Mucosa of descending colon (tissue), 3 donors: ENCODE measurements at regions not wholly inside any gene's neighbourhood (a gene's known extent, or its start where the extent isn't known, plus 50 kb on each side); places are given as distances from the start of the nearest gene placed in this dataset.

Experiments used
- ATAC-seq: fragments of 200-7000 bp; cut with Tn5 transposase; one replicate; pipeline ENCODE4 v1.9.1; 2020; ENCODE audit warnings: mild to moderate bottlenecking, moderate library complexity
- DNase-seq, 3 donors: peaks; one replicate each; pipeline ENCODE4 v3.0.0-alpha.2; 2020
- H3K36me3 ChIP-seq: fragments of 200-600 bp; one replicate; pipeline ENCODE4 v1.8.0; 2021; ENCODE audit warnings: low read depth, mild to moderate bottlenecking
- H3K4me1 ChIP-seq: fragments of 200-600 bp; one replicate; pipeline ENCODE4 v1.8.0; 2021; ENCODE audit warnings: low read depth, mild to moderate bottlenecking
- H3K4me3 ChIP-seq: fragments of 200-600 bp; one replicate; pipeline ENCODE4 v1.8.0; 2021; ENCODE audit warnings: mild to moderate bottlenecking
- H3K9me3 ChIP-seq: fragments of 200-600 bp; one replicate; pipeline ENCODE4 v1.8.0; 2021; ENCODE audit warnings: mild to moderate bottlenecking
- CTCF ChIP-seq: fragments of 200-600 bp; IDR thresholded peaks from one replicate; pipeline ENCODE4 v1.8.0; 2022; ENCODE audit warnings: antibody characterized with exemption, mild to moderate bottlenecking
- intact Hi-C, 2 donors: fragments of 100-400 bp; cut with DNase I in 1 of 2; cut with micrococcal nuclease in 1 of 2; formaldehyde crosslinking; loops; one replicate each; pipeline versions ENCODE4 v1.11.0 to v1.11.1; 2022; cut with DNase I, micrococcal nuclease
- donor health status: DM: no; HTN: no; CAD: no; lungs with moderate emphysema.
- donor health status: DM: no; HTN: no; CAD: no.
- donor health status: DM: no; HTN: yes; CAD: no.

DNA sequence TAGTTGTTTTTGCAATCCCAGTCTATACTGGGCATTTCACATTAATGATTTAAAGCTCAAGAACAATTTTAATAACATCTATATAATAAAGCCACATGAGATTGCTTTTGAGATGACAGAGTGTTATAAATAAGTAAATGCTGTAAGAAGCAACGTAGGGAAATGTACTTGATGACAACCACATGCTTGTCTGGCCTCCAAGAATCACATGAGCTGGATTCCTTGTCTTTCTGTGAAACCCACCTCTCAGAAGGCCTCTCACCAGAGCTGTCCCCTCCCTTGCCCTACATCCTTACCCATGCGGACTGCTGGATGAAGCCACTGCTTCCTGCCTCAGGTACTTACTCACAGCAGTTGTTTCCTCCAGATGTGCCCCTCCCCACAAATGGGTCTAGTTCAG is 145.1 kb upstream of the CTTNBP2NL start:
- no peaks in the 10 kb centered on the region for H3K36me3 ChIP-seq
- intact Hi-C loops = no loop called here
- H3K4me1 ChIP-seq = no peaks in the 10 kb centered on the region
- TF ChIP-seq CTCF = no peak
- ATAC-seq = no peak
- no peak overlapping the region for H3K4me3 ChIP-seq
- no peaks in the 10 kb centered on the region for H3K9me3 ChIP-seq
- DNase-seq = no peak

- DNase-seq (no peak), ATAC-seq (peak; percentile 37)
- Histone ChIP-seq H3K4me3 (no peak overlapping the region), H3K4me1 (no peaks in the 10 kb centered on the region), H3K36me3 (no peaks in the 10 kb centered on the region), H3K9me3 (no peaks in the 10 kb centered on the region)
- intact Hi-C loops = no loop called here
- no peak for TF ChIP-seq CTCF
These were observed 144.1 kb upstream of the CTTNBP2NL start for GRCh38 chr1:112251766-112252506.

DNA sequence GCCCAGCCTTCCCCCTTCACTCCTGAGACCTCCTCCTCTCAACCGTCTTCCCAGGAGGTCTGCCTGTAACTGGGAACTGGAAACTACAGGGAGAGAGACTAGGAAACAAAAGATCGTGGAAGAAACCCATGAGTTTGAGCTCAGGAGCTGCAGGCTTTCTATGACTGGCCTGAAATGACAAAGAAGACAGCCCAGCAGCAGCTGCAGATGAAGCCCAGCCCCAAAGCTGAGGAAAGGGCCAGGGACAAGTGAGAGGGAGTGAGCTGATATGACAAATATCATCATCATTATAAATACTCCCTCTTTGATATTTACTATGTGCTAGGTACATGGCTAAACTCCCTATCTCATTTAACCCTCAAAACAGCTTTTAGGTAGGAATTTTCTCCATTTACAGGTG is 142.6 kb upstream of the CTTNBP2NL start:
- Histone ChIP-seq H3K4me1 (no peaks in the 10 kb centered on the region), H3K36me3 (no peaks in the 10 kb centered on the region), H3K9me3 (no peaks in the 10 kb centered on the region), H3K4me3 (no peak overlapping the region)
- intact Hi-C loops = no loop called here
- DNase-seq (no peak), ATAC-seq (no peak)
- TF ChIP-seq CTCF = no peak

- DNase-seq (no peak), ATAC-seq (no peak)
- intact Hi-C loops = no loop called here
- TF ChIP-seq CTCF = no peak
- Histone ChIP-seq H3K36me3 (no peaks in the 10 kb centered on the region), H3K9me3 (no peaks in the 10 kb centered on the region), H3K4me3 (no peak overlapping the region), H3K4me1 (no peaks in the 10 kb centered on the region)
These were observed 140.9 kb upstream of the CTTNBP2NL start for GRCh38 chr1:112255080-112255479.

- intact Hi-C loops = no loop called here
- H3K36me3 ChIP-seq = no peaks in the 10 kb centered on the region
- no peaks in the 10 kb centered on the region for H3K9me3 ChIP-seq
- ATAC-seq = no peak
- H3K4me1 ChIP-seq = no peaks in the 10 kb centered on the region
- H3K4me3 ChIP-seq = no peak overlapping the region
- no peak for DNase-seq
- TF ChIP-seq CTCF = no peak
These were observed 139.6 kb upstream of the CTTNBP2NL start for GRCh38 chr1:112256411-112256810.
